ENCODE measurements at regions not wholly inside any gene's neighbourhood (a gene's known extent, or its start where the extent isn't known, plus 50 kb on each side); places are given as distances from the start of the nearest gene placed in this dataset.

GRCh38 chr2:134163336-134163735 lies 90.5 kb upstream of the MGAT5 start:
- H3K9me3 ChIP-seq (ENCODE audit: low read depth, low read length, poor library complexity, severe bottlenecking) = no peaks in the 10 kb centered on the region
- no peaks in the 10 kb centered on the region for H3K36me3 ChIP-seq (ENCODE audit: insufficient read depth, low read length, poor library complexity, severe bottlenecking)
- CTCF ChIA-PET = no interaction called here
- DNase-seq (ENCODE audit: low spot score) = no peak
- H3K4me1 ChIP-seq (ENCODE audit: insufficient read depth, low read length, poor library complexity, severe bottlenecking) = no peaks in the 10 kb centered on the region
- POLR2A ChIA-PET (ENCODE audit: low non-redundant PET) = no interaction called here
- no peak overlapping the region for H3K4me3 ChIP-seq (ENCODE audit: low read depth, low read length, poor library complexity, severe bottlenecking)
- no TSS peak for BruUV-seq (replicated peaks)
- intact Hi-C loops (cut with micrococcal nuclease; ENCODE audit: unreplicated experiment) = no loop called here
- no peak overlapping the region for H3K27ac ChIP-seq (ENCODE audit: low read depth, low read length, poor library complexity, severe bottlenecking)
- H3K27me3 ChIP-seq (replicated peaks; ENCODE audit: insufficient read depth, low read depth, low read length, poor library complexity) = no peaks in the 10 kb centered on the region
- TF ChIP-seq CTCF (conservative IDR thresholded peaks at IDR 0.05; ENCODE audit: low read depth, low read length) (no peak), EZH2 (IDR thresholded peaks at IDR 0.05; ENCODE audit: borderline replicate concordance, low read depth, low read length, poor library complexity, severe bottlenecking) (no peak)

GRCh38 chr2:134164306-134164705 lies 89.6 kb upstream of the MGAT5 start:
- CTCF ChIA-PET = no interaction called here
- no peaks in the 10 kb centered on the region for H3K36me3 ChIP-seq (ENCODE audit: insufficient read depth, low read length, poor library complexity, severe bottlenecking)
- no TSS peak for BruUV-seq (replicated peaks)
- H3K27me3 ChIP-seq (replicated peaks; ENCODE audit: insufficient read depth, low read depth, low read length, poor library complexity) = no peaks in the 10 kb centered on the region
- no peak overlapping the region for H3K27ac ChIP-seq (ENCODE audit: low read depth, low read length, poor library complexity, severe bottlenecking)
- TF ChIP-seq CTCF (conservative IDR thresholded peaks at IDR 0.05; ENCODE audit: low read depth, low read length) (no peak), EZH2 (IDR thresholded peaks at IDR 0.05; ENCODE audit: borderline replicate concordance, low read depth, low read length, poor library complexity, severe bottlenecking) (no peak)
- intact Hi-C loops (cut with micrococcal nuclease; ENCODE audit: unreplicated experiment) = no loop called here
- no peaks in the 10 kb centered on the region for H3K9me3 ChIP-seq (ENCODE audit: low read depth, low read length, poor library complexity, severe bottlenecking)
- H3K4me1 ChIP-seq (ENCODE audit: insufficient read depth, low read length, poor library complexity, severe bottlenecking) = no peaks in the 10 kb centered on the region
- POLR2A ChIA-PET (ENCODE audit: low non-redundant PET) = no interaction called here
- H3K4me3 ChIP-seq (ENCODE audit: low read depth, low read length, poor library complexity, severe bottlenecking) = no peak overlapping the region
- no peak for DNase-seq (ENCODE audit: low spot score)

- Histone ChIP-seq H3K4me3 (ENCODE audit: low read depth, low read length, poor library complexity, severe bottlenecking) (no peak overlapping the region), H3K27me3 (replicated peaks; ENCODE audit: insufficient read depth, low read depth, low read length, poor library complexity) (no peaks in the 10 kb centered on the region), H3K27ac (ENCODE audit: low read depth, low read length, poor library complexity, severe bottlenecking) (no peak overlapping the region), H3K4me1 (ENCODE audit: insufficient read depth, low read length, poor library complexity, severe bottlenecking) (no peaks in the 10 kb centered on the region), H3K9me3 (ENCODE audit: low read depth, low read length, poor library complexity, severe bottlenecking) (no peaks in the 10 kb centered on the region), H3K36me3 (ENCODE audit: insufficient read depth, low read length, poor library complexity, severe bottlenecking) (no peaks in the 10 kb centered on the region)
- BruUV-seq (replicated peaks) = no TSS peak
- DNase-seq (ENCODE audit: low spot score) = no peak
- ChIA-PET CTCF (no interaction called here), POLR2A (ENCODE audit: low non-redundant PET) (no interaction called here)
- TF ChIP-seq CTCF (conservative IDR thresholded peaks at IDR 0.05; ENCODE audit: low read depth, low read length) (no peak), EZH2 (IDR thresholded peaks at IDR 0.05; ENCODE audit: borderline replicate concordance, low read depth, low read length, poor library complexity, severe bottlenecking) (no peak)
- intact Hi-C loops (cut with micrococcal nuclease; ENCODE audit: unreplicated experiment) = no loop called here
Observed at GRCh38 chr2:134167015-134167414, 86.9 kb upstream of the MGAT5 start.

Measured in A673 (cell line).